ENCODE measurements at regions not wholly inside any gene's neighbourhood (a gene's known extent, or its start where the extent isn't known, plus 50 kb on each side); places are given as distances from the start of the nearest gene placed in this dataset.

- no peaks in the 10 kb centered on the region for H3K36me3 ChIP-seq
- TF ChIP-seq CTCF (IDR thresholded peaks at IDR 0.05 in 8 of 11, conservative IDR thresholded peaks at IDR 0.05 in 3 of 11) (no peak), POLR2AphosphoS5 (IDR thresholded peaks at IDR 0.05) (no peak), POLR2A (IDR thresholded peaks at IDR 0.05) (no peak)
- WGBS, 5 donors: 75 to 95% (median 79%) methylated on average over 1 of the region's 1 CpG
- DNase-seq: no peak
- no peak overlapping the region for H3K4me3 ChIP-seq
- no peaks in the 10 kb centered on the region for H3K4me1 ChIP-seq
- intact Hi-C loops (cut with DNase I; ENCODE audit: low total_unique reads): no loop called here
- H3K27ac ChIP-seq: no peak overlapping the region
- H3K9me3 ChIP-seq: peaks cover 0 to 5% (median 0%) of the 10 kb centered on the region in 8 donors
- no peaks in the 10 kb centered on the region for H3K27me3 ChIP-seq (replicated peaks in 1 of 7)
These were observed 248.4 kb downstream of the PLK2 start for GRCh38 chr5:58211441-58211840.

- Histone ChIP-seq H3K27me3 (replicated peaks in 1 of 7) (no peaks in the 10 kb centered on the region), H3K36me3 (no peaks in the 10 kb centered on the region), H3K4me3 (no peak overlapping the region), H3K4me1 (no peaks in the 10 kb centered on the region), H3K9me3 (no peaks in the 10 kb centered on the region), H3K27ac (no peak overlapping the region)
- WGBS, 5 donors: 75 to 89% (median 79%) methylated on average over 7 of the region's 7 CpGs
- intact Hi-C loops (cut with DNase I; ENCODE audit: low total_unique reads): no loop called here
- TF ChIP-seq POLR2AphosphoS5 (IDR thresholded peaks at IDR 0.05): no peak
- TF ChIP-seq CTCF (IDR thresholded peaks at IDR 0.05 in 8 of 11, conservative IDR thresholded peaks at IDR 0.05 in 3 of 11): no peak
- no peak for TF ChIP-seq POLR2A (IDR thresholded peaks at IDR 0.05)
- DNase-seq: no peak
These were observed 251.2 kb downstream of the PLK2 start for GRCh38 chr5:58208674-58209073.

- WGBS, 5 donors: 47 to 67% (median 58%) methylated on average over 1 of the region's 1 CpG
- H3K27ac ChIP-seq: no peak overlapping the region
- no peak overlapping the region for H3K4me3 ChIP-seq
- no peak for TF ChIP-seq POLR2AphosphoS5 (IDR thresholded peaks at IDR 0.05)
- H3K27me3 ChIP-seq (replicated peaks in 1 of 7): no peaks in the 10 kb centered on the region
- DNase-seq: no peak
- H3K4me1 ChIP-seq: no peaks in the 10 kb centered on the region
- intact Hi-C loops (cut with DNase I; ENCODE audit: low total_unique reads): no loop called here
- H3K36me3 ChIP-seq: no peaks in the 10 kb centered on the region
- no peaks in the 10 kb centered on the region for H3K9me3 ChIP-seq
These were observed 252.8 kb downstream of the PLK2 start for GRCh38 chr5:58207076-58207475.

GRCh38 chr5:58204966-58205365, 254.9 kb downstream of the PLK2 start:
- no peak for DNase-seq
- Histone ChIP-seq H3K27ac (no peak overlapping the region), H3K9me3 (no peaks in the 10 kb centered on the region), H3K36me3 (no peaks in the 10 kb centered on the region), H3K4me1 (no peaks in the 10 kb centered on the region), H3K4me3 (no peak overlapping the region), H3K27me3 (replicated peaks in 1 of 7) (no peaks in the 10 kb centered on the region)
- 90 to 96% (median 94%) methylated on average over 3 of the region's 3 CpGs for WGBS, 5 donors
- TF ChIP-seq CTCF (IDR thresholded peaks at IDR 0.05 in 8 of 11, conservative IDR thresholded peaks at IDR 0.05 in 3 of 11) (no peak), POLR2A (IDR thresholded peaks at IDR 0.05) (no peak), POLR2AphosphoS5 (IDR thresholded peaks at IDR 0.05) (no peak)
- intact Hi-C loops (cut with DNase I; ENCODE audit: low total_unique reads): no loop called here

- no peak for TF ChIP-seq CTCF (IDR thresholded peaks at IDR 0.05 in 8 of 11, conservative IDR thresholded peaks at IDR 0.05 in 3 of 11)
- TF ChIP-seq POLR2AphosphoS5 (IDR thresholded peaks at IDR 0.05): no peak
- TF ChIP-seq POLR2A (IDR thresholded peaks at IDR 0.05): no peak
- 70 to 85% (median 78%) methylated on average over 2 of the region's 2 CpGs for WGBS, 5 donors
- Histone ChIP-seq H3K36me3 (no peaks in the 10 kb centered on the region), H3K9me3 (no peaks in the 10 kb centered on the region), H3K4me3 (no peak overlapping the region), H3K27ac (no peak overlapping the region), H3K27me3 (replicated peaks in 1 of 7) (no peaks in the 10 kb centered on the region), H3K4me1 (no peaks in the 10 kb centered on the region)
- DNase-seq: no peak
- intact Hi-C loops (cut with DNase I; ENCODE audit: low total_unique reads): no loop called here
These were observed 256.9 kb downstream of the PLK2 start for GRCh38 chr5:58202941-58203444.

All from spleen (tissue), 11 donors.